HL-60 (cell line): ENCODE measurements at regions not wholly inside any gene's neighbourhood (a gene's known extent, or its start where the extent isn't known, plus 50 kb on each side); places are given as distances from the start of the nearest gene placed in this dataset.

Experiments
- POLR2AphosphoS5 ChIP-seq: IDR thresholded peaks from 2 replicates; pipeline ENCODE4 v1.6.1; 2012; ENCODE audit warnings: low read depth
- TF ChIP-seq, protein P1 (sequence below): IDR thresholded peaks from one replicate; pipeline ENCODE4 v1.5.1; 2011; ENCODE audit warnings: low read length, control low read depth, inconsistent platforms; ENCODE audit not compliant: insufficient read depth

DNA sequence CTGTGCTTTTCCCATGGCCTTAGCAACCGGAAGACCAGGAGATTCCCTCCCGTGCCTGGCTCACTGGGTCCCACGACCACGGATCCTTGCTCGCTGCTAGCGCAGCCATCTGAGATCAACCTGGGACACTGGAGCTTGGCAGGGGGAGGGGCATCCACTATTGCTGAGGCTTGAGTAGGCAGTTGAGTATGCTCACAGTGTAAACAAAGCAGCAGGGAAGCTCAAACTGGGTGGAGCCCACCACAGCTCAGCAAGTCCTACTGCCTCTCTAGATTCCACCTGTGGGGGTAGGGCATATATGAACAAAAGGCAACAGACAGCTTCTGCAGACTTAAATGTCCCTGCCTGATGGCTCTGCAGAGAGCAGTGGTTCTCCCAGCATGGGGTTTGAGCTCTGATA, 697.0 kb downstream of the SORCS1 start:
- TF ChIP-seq, protein P1, sequence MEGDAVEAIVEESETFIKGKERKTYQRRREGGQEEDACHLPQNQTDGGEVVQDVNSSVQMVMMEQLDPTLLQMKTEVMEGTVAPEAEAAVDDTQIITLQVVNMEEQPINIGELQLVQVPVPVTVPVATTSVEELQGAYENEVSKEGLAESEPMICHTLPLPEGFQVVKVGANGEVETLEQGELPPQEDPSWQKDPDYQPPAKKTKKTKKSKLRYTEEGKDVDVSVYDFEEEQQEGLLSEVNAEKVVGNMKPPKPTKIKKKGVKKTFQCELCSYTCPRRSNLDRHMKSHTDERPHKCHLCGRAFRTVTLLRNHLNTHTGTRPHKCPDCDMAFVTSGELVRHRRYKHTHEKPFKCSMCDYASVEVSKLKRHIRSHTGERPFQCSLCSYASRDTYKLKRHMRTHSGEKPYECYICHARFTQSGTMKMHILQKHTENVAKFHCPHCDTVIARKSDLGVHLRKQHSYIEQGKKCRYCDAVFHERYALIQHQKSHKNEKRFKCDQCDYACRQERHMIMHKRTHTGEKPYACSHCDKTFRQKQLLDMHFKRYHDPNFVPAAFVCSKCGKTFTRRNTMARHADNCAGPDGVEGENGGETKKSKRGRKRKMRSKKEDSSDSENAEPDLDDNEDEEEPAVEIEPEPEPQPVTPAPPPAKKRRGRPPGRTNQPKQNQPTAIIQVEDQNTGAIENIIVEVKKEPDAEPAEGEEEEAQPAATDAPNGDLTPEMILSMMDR = no peak
- no peak for TF ChIP-seq POLR2AphosphoS5
